ENCODE measurements at regions not wholly inside any gene's neighbourhood (a gene's known extent, or its start where the extent isn't known, plus 50 kb on each side); places are given as distances from the start of the nearest gene placed in this dataset.

DNA sequence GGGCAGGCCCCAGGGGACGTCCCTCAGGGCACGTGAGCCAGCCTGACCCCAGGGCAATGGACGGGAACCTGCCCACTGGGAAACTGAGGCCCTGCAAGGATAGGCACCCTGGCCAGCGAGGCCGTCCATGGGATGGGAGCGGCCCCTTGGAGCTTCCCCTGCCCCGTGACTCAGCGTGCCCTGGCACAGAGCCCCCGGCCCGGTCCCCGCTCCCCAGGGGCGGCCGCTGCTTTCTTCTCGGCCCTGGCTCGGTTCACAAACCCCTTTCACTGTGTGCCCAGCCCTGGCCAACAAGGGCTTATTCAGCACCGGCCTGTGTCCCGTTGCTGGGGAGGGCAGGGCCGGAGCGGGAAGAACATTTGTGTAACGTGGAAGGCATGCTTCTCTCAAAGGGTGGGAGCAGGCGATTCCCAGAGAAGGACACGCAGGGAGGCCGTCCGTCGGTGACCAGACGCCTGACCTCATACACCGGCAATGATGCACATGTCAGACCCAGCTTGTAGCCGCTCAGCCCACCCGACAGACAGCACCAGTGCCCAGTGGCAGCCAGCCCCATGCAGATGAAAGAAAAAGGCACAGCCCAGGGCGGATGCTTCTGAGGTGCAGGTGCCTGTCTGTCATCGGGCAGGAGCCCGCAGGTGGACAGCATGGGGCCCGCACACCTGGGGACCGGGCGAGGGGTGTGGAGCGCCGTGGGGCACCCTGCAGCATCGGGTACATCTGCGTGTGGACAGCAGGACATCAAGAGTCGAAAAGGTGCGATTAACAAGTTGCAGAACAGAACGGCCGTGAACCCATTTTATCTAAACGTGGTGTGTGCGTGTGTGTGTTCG, 94.5 kb downstream of the PDGFA start:
- no peak for DNase-seq

DNA sequence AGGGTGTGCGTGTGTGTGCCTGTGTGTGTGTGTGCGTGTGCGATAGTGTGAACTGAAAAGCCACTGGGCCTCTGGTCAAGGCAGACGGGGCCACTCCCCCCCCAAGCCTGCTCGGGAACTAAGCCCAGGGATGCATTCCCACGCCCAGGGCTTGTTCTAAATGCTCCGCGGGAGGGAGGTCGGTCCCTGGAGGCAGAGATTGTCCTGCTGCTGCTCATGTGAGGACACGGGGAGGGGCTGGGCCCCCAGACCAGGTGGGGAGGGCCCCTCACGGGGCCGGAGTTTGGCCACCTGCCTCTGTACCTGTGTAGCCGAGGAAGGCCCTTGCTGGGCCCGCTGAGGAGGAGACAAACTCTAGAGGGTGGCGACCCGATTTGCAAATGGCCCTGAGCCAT, 93.9 kb downstream of the PDGFA start:
- DNase-seq: no peak

DNA sequence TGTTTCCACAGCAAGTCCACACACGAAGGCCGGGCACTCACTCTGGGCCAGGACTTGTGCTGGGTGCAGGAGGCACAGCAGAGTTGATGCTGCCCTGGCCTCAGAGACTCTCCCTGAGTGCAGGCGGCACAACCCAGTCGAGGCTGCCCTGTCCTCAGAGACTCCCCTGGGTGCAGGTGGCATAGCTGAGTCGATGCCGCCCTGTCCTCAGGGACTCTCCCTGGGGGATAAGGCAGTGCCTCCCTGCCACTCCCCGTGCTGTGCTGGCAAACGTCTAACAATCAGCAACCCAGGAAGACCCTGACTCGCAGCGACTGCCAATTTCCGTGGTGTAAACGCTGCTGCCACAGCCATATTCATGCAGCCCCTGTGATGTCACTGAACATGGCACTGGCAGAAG, 93.1 kb downstream of the PDGFA start:
- no peak for DNase-seq

DNA sequence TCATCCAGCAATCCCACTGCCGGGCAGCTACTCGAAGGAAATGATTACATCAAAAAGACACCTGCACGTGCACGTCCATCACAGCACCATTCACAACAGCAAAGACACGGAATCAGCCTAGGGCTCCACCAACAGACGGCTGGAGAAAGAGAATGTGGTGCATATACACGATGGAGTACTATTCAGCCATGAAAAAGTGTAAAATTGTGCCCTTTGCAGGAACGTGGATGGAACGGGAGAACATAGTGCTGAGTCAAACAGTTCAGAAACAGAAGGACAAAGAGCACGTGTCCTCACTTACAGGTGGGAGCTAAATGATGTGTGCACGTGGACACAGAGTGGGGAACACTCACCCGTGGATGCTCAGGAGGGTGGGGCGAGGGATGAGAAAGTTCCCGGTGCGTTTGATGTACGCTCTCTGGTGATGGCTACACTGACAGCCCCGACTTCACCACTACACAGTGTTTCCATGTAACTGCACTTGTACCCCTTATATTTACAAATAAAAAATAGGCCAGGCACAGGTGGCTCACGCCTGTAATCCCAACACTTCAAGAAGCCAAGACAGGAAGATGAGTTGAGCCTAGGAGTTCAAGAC, 92.0 kb downstream of the PDGFA start:
- no peak for DNase-seq

DNA sequence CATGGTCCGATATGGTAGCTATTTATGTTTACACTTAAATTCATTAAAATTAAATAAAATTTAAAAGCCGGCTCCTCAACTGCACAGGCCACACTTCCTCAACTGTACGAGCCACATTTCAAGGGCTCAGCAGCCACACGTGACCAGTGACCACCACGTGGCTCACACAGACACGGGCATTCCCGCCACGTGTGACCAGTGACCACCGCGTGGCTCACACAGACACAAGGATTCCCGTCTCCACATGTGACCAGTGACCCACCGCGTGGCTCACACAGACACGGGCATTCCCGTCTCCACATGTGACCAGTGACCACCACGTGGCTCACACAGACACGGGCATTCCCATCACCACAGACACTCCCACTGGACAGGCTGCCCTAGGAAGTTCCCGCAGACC, 91.3 kb downstream of the PDGFA start:
- no peak for DNase-seq

DNA sequence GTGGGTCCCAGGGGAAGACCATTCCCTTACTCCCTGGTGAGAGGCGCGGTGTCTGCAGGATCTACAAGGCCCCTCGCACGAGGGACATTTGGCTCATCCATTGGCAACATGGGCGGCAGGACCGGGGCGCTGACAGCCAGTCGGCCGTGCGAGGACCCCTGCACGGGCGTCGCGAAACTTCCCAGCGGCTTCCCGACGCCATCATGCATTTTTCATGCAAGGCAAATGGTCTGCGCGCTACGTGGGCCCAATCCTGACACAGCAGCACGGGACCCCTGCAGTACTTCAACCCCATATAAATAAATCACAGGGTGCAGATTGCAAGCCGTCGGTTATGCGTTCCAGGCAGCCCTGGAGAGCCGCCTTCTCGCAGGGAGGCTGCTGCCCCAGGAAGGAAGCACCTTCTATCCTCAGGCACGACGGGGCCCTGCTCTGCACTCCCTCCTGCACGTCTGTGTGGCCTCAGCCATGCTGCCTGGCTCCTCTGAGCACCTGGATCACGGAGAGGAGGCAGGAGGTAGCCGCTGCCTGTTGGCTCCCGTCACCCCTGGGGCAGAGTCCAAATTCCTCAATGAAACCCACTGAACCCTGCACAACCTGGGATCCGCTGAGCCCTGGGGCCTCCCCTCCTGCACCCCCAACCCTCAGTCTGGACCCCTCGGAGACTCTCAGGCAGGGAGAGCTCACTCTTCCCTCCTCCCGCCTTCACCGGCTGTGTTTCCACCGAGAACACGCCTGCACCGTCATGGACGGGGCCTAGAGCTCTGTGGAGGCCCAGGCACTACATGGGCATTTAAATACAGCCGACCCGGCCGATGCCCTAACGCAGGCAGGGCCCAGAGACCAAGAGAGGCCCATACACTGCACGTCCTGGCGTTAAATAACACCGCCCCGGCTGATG, 90.5 kb downstream of the PDGFA start:
- no peak for DNase-seq

DNA sequence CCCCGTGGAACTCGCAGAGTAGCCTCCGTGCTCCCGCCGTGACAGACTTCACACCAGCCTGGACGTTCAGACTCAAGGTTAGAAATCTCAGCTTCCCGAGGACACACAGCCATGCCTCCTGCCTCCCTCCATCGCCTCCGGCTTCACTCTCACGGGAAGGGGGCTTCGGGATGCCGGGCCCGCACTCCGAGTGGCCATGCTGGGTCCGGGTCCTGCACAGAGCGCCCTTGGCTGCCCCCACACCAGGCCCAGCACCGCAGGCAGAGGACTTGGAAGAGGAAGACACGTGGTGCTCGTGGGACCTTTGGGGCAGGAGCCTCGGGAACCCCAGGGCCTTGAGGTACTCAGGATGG, 89.8 kb downstream of the PDGFA start:
- no peak for DNase-seq

DNA sequence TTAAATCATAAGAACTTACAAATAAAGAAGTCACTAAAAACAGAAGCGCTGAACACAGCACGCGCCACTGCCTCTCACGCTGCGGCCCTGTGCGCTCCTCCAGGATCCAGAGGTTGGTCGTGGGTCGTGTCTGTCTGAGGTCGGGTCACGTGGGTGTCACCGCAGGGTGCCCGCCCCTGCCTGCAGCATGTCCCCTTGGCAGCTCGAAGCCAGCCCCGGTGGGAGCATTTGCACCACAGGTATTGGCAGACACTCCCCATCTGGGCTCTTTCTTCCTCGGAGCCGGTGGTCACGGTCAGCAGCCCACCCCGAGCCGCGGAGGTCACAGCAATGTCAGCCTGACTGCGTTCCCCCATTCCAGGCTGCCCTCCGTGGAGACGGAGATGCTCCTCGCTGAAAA, 88.6 kb downstream of the PDGFA start:
- no peak for DNase-seq

DNA sequence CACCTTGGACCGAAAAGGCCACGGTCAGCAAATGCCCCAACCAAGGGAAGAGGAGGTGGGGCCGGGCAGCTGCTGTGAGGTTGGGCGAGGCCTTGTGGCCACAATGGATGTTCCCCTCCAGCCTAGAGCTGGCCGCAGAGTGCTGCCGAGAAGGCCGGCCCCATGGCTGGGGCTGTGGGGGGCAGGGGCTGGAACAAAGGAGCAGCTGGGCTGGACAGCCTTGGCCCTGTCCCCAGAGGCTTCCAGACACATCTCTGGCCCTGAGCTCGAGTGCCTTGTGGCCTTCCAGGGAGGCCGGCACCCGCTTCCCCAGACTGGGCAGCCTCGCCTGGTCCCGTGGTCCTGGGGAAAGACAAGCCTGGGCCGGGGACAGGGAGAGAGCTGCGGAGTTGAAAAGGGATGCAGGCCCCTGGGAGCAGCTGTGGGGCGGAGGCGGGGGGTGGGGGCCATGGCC, 88.0 kb downstream of the PDGFA start:
- no peak for DNase-seq

DNA sequence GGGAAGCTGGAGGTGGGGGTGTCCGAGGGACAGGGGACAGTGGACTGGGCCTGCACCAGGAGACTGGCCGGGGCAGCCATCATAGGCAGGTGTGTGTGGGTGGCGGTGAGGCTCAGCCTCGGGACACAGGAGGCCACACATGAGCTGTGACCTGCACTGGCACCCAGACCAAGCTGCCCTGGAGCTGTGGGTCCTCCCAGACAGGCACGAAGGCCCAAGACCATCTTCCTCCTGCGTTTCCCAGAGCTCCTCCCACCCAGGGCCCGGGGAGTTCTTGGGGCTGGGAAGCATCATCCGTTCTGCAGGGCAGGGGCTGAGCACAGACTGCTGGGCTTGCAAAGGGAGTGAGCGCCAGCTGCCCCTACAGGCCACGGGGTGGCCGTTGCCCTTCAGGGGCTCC, 87.4 kb downstream of the PDGFA start:
- no peak for DNase-seq

DNA sequence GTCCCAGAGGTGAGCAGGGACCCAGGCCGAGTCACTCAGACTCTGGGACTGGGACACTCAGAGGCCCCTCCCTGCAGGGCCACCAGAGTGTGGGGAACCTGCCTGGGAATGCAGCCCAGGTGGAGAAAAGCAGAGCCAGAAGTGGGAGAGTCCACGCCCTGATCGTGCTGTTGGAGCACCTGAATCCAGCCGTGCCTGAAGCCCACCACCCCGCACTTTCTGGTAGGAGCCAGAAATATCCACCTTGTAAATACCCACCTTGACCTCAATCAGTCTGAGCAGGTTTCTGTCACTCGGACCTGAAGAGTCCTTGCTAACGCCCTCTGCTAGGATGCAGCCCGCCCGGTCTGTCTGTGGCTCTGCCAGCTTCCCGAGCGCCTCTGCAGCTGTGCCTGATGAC, 86.7 kb downstream of the PDGFA start:
- no peak for DNase-seq

DNA sequence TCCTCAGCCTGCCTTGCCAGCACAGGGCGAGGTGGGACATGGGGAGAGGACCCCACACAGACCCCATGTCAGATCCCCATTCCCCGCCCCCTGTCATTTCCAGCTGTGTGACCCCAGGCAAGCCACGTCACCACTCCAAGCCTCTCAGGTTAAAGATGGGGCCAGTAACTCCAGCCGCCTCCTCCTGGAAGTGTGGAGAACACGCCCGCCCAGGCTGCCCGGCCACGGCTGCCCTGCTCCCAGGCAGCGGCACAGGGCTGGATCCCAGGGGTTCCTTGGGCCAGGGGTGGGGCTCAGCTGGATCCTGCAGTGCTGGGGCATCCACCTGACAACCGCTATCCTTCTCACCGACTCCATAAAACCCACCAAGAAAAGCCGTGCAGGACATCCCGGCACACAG, 86.1 kb downstream of the PDGFA start:
- DNase-seq: no peak

DNA sequence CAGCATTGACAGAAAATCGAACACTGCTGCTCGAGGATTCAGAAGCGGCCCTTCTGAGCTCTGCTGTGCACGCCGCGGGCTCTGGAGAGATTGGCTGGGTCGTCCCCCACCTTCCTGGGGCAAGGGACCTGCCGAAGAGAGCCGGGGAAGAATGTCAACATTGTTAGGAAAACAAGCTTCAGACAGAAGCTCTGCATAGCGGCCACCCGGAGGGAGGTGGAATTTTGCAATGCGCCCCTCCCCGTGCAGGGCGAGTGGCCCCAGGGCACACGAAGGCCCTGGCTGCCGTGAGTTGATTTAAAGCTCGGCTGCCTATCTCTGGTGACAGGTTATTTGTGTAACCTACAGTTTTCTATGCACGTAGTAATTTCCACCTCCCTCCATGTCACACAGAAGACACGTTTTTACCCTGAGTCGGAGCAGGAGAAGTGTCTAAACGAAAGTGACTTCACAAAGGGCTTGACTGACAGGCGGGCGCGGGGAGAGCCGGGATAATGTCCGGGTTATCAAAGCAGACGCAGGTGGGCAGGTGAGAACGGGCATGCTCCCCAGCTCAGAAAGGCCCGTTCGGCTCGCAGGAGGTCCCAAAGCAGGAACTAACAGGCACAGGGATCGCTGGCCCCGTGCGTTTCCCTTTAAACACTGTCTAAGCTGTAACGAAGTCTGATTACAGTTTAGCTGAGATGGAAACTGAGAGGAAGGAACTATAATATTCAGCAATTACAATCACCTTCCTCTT, 84.6 kb downstream of the PDGFA start:
- peak; percentile 2 for DNase-seq

DNA sequence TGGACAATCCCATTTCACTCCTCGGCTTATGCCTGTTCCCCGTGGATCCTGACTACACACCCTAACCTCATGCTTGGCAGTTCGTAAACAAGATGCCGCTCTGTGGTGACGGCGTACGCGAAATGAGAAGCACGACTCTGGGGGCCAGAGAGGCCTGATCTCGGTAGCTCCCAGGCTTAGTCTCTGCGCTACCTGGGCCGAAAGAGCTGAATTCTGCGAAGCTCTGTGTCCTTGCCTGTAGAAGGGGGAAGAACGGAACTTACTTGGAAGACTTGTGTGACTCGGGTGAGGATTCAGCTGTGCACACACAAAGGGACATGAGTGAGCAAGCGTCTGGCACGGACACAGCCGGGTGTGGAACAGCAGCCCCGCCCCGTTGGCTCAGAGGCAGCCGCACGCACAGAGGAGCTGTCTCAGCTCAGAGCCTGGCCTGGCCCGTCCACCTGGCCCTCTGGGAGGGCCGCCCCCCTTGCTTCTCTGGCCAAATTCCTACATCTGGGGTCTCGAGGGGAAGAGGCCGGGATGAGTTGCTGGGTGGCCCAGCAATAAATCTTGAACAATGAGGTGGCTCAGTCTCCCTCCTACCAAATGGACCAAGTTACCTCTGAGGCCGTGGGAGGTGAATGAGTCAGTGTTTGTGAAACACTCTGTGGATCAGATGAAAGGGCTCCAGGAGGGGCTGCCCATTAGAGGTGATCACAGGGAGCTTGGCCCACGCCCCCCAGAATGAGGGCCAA, 83.8 kb downstream of the PDGFA start:
- no peak for DNase-seq

DNA sequence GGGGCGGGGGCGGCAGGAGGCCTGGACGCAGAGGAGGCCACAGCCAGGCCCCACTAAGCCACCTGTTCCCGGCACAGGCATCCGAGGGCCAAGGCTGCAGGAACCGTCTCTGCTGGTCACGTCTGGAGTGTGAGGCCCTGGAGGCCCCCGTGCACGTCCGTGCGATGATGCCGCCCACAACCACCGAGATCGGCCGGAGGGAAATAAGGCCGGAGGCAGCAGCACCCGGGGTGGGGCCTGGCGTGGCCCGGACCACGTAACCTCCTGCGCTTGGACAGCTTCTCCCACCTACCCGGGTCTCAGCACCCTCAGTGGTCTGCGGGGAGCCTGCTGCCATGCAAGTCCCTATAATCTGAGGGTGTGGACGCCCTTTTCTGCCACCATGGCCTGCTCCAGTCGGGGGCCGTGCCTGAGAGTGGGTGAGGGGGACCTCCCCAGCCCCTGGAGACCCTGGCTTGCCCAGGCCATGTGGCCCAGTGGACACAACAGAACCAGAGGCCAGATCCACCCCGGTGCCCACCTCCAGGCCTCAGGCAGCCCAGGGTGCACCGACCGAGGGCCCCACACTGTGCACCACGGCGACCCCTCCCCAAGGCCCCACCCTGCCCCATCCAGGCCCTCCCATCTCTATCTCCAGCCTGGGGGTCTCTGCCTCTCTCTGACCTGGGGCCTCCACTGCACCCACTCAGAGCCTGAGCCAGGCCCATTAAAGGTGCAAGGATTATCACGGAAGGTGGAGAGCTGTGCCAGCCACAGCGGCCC, 83.1 kb downstream of the PDGFA start:
- DNase-seq: no peak

DNA sequence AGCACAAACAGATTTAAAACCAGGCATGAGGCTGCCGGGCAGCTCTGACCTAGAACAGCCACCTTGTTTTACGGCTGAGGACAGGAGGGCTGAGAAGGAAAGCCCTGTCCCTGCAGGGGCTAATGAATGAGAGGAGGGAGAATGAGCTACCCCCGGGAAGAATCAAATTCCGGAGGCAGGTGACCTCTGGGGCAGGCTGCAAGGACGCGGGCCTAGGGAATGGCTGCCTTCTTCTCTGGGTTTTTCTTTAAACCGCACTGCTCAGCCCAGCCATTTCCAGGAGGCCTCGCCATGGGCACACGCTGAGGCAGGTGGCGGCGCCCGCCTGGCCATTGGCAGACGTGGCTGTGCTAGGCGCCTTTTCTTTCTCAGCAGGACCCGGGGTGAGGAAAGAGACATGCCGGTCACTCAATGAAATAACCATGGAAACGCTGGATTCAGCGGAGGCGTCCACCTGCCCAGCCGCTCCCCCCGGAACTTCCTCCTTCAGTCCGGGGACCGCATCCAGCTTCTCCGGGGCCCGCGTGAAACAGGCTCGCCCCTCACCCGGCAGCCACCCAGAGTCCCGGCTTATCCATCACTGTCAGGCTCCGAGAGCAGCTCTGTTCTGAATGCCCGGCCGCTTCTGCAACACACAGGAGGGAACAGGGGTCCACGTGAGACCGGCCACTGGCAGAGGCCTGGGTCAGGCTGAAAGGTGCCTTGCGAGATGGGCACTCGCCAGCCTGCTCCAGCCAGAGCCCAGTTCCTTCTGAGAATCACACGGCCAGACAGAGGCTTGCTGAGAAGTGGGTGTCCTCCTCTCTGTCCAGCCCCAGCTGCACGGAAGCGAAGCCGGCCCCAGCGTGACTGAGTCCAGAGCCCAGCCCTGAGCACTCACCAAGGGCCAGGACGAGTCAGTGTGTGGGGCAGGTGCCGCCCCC, 82.1 kb downstream of the PDGFA start:
- DNase-seq: no peak

DNA sequence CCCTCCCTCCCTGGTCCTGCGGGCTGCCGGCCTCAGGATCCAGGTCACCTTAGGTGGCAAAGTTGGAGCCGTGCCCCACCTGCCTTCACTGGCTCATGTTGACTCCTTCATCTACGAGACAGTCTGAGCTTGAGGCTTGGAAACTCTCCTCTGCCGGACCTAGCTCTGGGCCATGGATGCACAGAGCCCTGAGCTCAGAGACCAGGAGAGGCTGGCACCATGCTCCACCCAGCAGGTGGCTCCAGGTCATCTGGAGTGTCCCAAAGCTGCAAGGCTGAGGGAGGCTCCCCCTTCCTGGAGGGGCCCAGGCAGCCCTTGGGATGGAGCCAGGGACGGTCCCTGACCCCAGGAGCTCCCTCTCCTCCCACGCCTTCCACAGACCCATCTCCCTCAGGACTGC, 81.3 kb downstream of the PDGFA start:
- DNase-seq: no peak

DNA sequence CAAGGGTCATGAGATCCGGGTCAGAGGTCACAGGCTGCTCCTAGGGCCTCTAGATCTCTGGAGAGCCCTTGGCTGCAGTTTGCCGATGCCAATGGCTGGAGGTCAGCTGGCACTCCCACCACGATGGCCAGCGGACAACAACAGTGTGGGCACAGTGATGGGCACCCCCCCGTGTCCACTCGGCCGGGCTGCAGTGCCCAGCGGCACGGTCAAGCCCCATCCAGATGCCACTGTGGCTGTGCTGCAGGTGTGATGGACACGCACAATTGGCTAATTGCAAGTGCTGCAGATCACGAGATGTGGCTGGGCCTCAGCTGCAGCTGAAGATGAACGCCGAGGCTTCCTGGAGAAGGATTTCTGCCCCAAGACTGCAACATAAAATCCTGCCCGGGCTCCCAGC, 80.7 kb downstream of the PDGFA start:
- DNase-seq: no peak

DNA sequence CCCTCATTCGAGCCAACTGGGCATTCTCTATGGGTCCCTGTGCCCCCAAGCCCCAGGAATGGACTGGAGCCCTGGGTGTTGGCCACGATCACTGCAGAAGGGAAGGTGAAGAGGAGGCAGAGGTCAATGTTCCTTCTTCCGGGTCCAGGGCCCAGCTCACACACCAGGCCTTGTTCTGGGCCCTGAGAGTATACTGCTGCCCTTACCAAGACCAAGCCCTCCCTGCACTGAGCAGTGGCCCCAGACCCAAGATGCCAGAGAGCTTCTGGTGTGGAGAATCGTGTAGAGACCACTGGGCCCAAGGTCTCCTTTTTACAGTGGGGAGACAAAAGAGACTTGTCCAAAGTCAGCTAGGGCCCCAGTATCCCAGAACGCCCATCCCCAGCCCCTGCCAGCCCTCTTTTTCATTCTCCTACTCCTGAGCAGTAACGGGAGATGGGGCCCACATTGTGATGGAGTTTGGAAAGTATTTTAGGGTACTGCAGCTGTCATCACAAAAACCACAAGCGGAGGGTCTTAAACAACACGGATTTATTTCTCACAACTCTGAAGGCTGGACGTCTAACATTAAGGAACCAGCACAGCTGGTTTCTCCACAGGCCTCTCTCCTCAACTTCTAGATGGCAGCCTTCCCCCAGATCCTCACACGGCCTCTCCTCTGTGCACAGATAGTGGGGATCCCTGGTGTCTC, 79.4 kb downstream of the PDGFA start:
- DNase-seq: no peak

All from inflammatory macrophage treated with lipopolysaccharide for 4 hours (primary cell).